A549 (cell line): ENCODE measurements at regions not wholly inside any gene's neighbourhood (a gene's known extent, or its start where the extent isn't known, plus 50 kb on each side); places are given as distances from the start of the nearest gene placed in this dataset.

Experiments
- CBX2 ChIP-seq: fragments of 200-600 bp; sonication (generic); IDR thresholded peaks from 2 replicates; pipeline ENCODE4 v1.6.1; 2016; ENCODE audit warnings: low read depth, mild to moderate bottlenecking, borderline replicate concordance
- CBX8 ChIP-seq: fragments of 200-600 bp; sonication (generic); IDR thresholded peaks from 2 replicates; pipeline ENCODE4 v1.6.1; 2016
- CEBPB ChIP-seq, 2 experiments: fragments of >200 bp in 1 of 2; sonication (Bioruptor Twin) in 1 of 2; formaldehyde crosslinking in 1 of 2; IDR thresholded peaks; 2 replicates each; pipeline ENCODE4 v1.6.1; 2012 to 2016
- CTCF ChIP-seq: fragments of >200 bp; sonication (Bioruptor Twin); formaldehyde crosslinking; IDR thresholded peaks from 3 replicates; pipeline ENCODE4 v1.5.1; 2016
- E2F6 ChIP-seq: IDR thresholded peaks from 2 replicates; pipeline ENCODE4 v1.6.1; 2012; ENCODE audit warnings: low read depth, borderline replicate concordance
- EHF ChIP-seq: fragments of 250-450 bp; sonication (Bioruptor Pico); IDR thresholded peaks from 2 replicates; pipeline ENCODE4 v1.5.0; 2020; ENCODE audit warnings: mild to moderate bottlenecking
- ESRRA ChIP-seq: fragments of 150-350 bp; IDR thresholded peaks from 2 replicates; pipeline ENCODE4 v1.6.1; 2014; ENCODE audit warnings: mild to moderate bottlenecking, low read length, borderline replicate concordance
- HDAC2 ChIP-seq: fragments of 200-600 bp; sonication (generic); IDR thresholded peaks from 2 replicates; pipeline ENCODE4 v1.6.1; 2016
- HEYL ChIP-seq: fragments of 250-450 bp; sonication (Bioruptor Pico); IDR thresholded peaks from 2 replicates; pipeline ENCODE4 v1.8.0; 2021; ENCODE audit warnings: mild to moderate bottlenecking, moderate library complexity
- HMGXB4 ChIP-seq: fragments of 250-450 bp; sonication (Bioruptor Pico); IDR thresholded peaks from 2 replicates; pipeline ENCODE4 v1.5.0; 2021; ENCODE audit warnings: mild to moderate bottlenecking, moderate library complexity, borderline replicate concordance
- HOXA7 ChIP-seq: fragments of 250-450 bp; sonication (Bioruptor Pico); IDR thresholded peaks from 2 replicates; pipeline ENCODE4 v1.5.0; 2020; ENCODE audit warnings: mild to moderate bottlenecking, moderate library complexity
- HOXB5 ChIP-seq: fragments of 250-450 bp; sonication (Bioruptor Pico); IDR thresholded peaks from 2 replicates; pipeline ENCODE4 v1.5.0; 2020; ENCODE audit warnings: mild to moderate bottlenecking, moderate library complexity
- JUNB ChIP-seq: fragments of >200 bp; sonication (Bioruptor Twin); formaldehyde crosslinking; IDR thresholded peaks from 2 replicates; pipeline ENCODE4 v1.6.1; 2016
- MAFK ChIP-seq: fragments of 450-650 bp; IDR thresholded peaks from 2 replicates; pipeline ENCODE4 v1.6.1; 2014; ENCODE audit not compliant: partially characterized antibody
- MAZ ChIP-seq: fragments of 150-350 bp; IDR thresholded peaks from 2 replicates; pipeline ENCODE4 v1.6.1; 2014; ENCODE audit warnings: antibody characterized with exemption, low read depth, low read length, borderline replicate concordance
- MYC ChIP-seq: IDR thresholded peaks from 2 replicates; pipeline ENCODE4 v1.6.1; 2012; ENCODE audit warnings: mild to moderate bottlenecking, inconsistent platforms, low read length, improper control_type of control experiment, borderline replicate concordance
- NFE2L2 ChIP-seq: fragments of 150-350 bp; conservative IDR thresholded peaks from 2 replicates; pipeline ENCODE4 v1.6.1; 2014; ENCODE audit warnings: low read length
- POLR2A ChIP-seq: IDR thresholded peaks from 2 replicates; pipeline ENCODE4 v1.6.1; 2012; ENCODE audit warnings: mild to moderate bottlenecking, low read length
- RAD21 ChIP-seq, 2 experiments: fragments of >200 bp in 1 of 2; sonication (Bioruptor Twin) in 1 of 2; formaldehyde crosslinking in 1 of 2; IDR thresholded peaks in 1 of 2; conservative IDR thresholded peaks in 1 of 2; 2 replicates in 1 of 2; 3 replicates in 1 of 2; pipeline ENCODE4 v1.6.1; 2012 to 2018; ENCODE audit warnings: inconsistent platforms in 1 of 2
- RCOR1 ChIP-seq: fragments of 150-350 bp; IDR thresholded peaks from 2 replicates; pipeline ENCODE4 v1.6.1; 2014; ENCODE audit warnings: antibody characterized with exemption, low read length, low read depth
- RFX5 ChIP-seq: fragments of 450-650 bp; IDR thresholded peaks from 2 replicates; pipeline ENCODE4 v1.7.1; 2014; ENCODE audit warnings: antibody characterized with exemption, mild to moderate bottlenecking, moderate library complexity
- TFCP2L1 ChIP-seq: fragments of 250-450 bp; sonication (Bioruptor Pico); IDR thresholded peaks from 2 replicates; pipeline ENCODE4 v1.5.0; 2021; ENCODE audit warnings: mild to moderate bottlenecking
- TP53 ChIP-seq: fragments of 250-450 bp; sonication (Bioruptor Pico); IDR thresholded peaks from 2 replicates; pipeline ENCODE4 v1.5.0; 2021; ENCODE audit warnings: mild to moderate bottlenecking, moderate library complexity
- USF2 ChIP-seq: fragments of 450-650 bp; IDR thresholded peaks from 2 replicates; pipeline ENCODE4 v1.6.1; 2014; ENCODE audit warnings: antibody characterized with exemption
- ZFP36 ChIP-seq: fragments of 450-650 bp; IDR thresholded peaks from 2 replicates; pipeline ENCODE4 v1.6.1; 2014; ENCODE audit warnings: borderline replicate concordance; ENCODE audit not compliant: partially characterized antibody
- ZSCAN20 ChIP-seq: fragments of 250-450 bp; sonication (Bioruptor Pico); IDR thresholded peaks from 2 replicates; pipeline ENCODE4 v1.8.0; 2022; ENCODE audit warnings: mild to moderate bottlenecking, moderate library complexity

- TF ChIP-seq USF2 (no peak), JUNB (peak; percentile 81), MAZ (no peak), CBX2 (no peak), ESRRA (peak; percentile 65), E2F6 (no peak; the same call in 1 of the 2 replicates), ZSCAN20 (CRISPR knock-in tag) (no peak), HOXA7 (no peak), MAFK (peak; percentile 98), HMGXB4 (no peak), TP53 (CRISPR knock-in tag) (no peak), HOXB5 (CRISPR knock-in tag) (no peak), NFE2L2 (peak; percentile 81), POLR2A (no peak), CTCF (no peak), ZFP36 (no peak), RAD21 (conservative IDR thresholded peaks at IDR 0.05 in 1 of 2, IDR thresholded peaks at IDR 0.05 in 1 of 2) (peak; percentile 9 to 42; a peak in 2 of 5 replicates), EHF (CRISPR knock-in tag) (no peak), MYC (no peak), CBX8 (no peak), HDAC2 (no peak), HEYL (CRISPR knock-in tag) (no peak), RCOR1 (no peak), TFCP2L1 (CRISPR knock-in tag) (no peak), RFX5 (no peak), CEBPB (IDR thresholded peaks at IDR 0.05) (peak; percentile 60 to 64; a peak in 3 of 4 replicates)
These were observed 230.3 kb upstream of the PGRMC2 start (continued) for GRCh38 chr4:128517739-128518510.
